HEK293 (cell line): ENCODE measurements at regions not wholly inside any gene's neighbourhood (a gene's known extent, or its start where the extent isn't known, plus 50 kb on each side); places are given as distances from the start of the nearest gene placed in this dataset.

Experiments used
- BCL11B ChIP-seq: fragments of 450-650 bp; formaldehyde crosslinking; IDR thresholded peaks from 2 replicates; pipeline ENCODE4 v1.5.1; 2016; ENCODE audit warnings: low read depth, missing biosample characterization, missing genetic modification characterization
- CTCF ChIP-seq: fragments of 450-650 bp; formaldehyde crosslinking; IDR thresholded peaks from 2 replicates; pipeline ENCODE4 v1.5.1; 2016; ENCODE audit warnings: missing biosample characterization, missing genetic modification characterization
- IKZF3 ChIP-seq: fragments of 450-650 bp; IDR thresholded peaks from 2 replicates; pipeline ENCODE4 v1.5.0; 2018; ENCODE audit warnings: missing biosample characterization, mild to moderate bottlenecking, missing genetic modification characterization, moderate library complexity
- KLF16 ChIP-seq: fragments of 450-650 bp; formaldehyde crosslinking; IDR thresholded peaks from 2 replicates; pipeline ENCODE4 v1.5.1; 2017; ENCODE audit warnings: missing biosample characterization, missing genetic modification characterization
- REPIN1 ChIP-seq: fragments of 450-650 bp; formaldehyde crosslinking; IDR thresholded peaks from 2 replicates; pipeline ENCODE4 v1.5.1; 2017; ENCODE audit warnings: missing biosample characterization, missing genetic modification characterization, low read depth
- YY1 ChIP-seq: fragments of 450-650 bp; formaldehyde crosslinking; IDR thresholded peaks from 2 replicates; pipeline ENCODE4 v1.5.1; 2018; ENCODE audit warnings: missing biosample characterization, missing genetic modification characterization
- ZBTB20 ChIP-seq: fragments of 450-650 bp; formaldehyde crosslinking; IDR thresholded peaks from 2 replicates; pipeline ENCODE4 v1.5.1; 2016; ENCODE audit warnings: missing biosample characterization, missing genetic modification characterization
- ZBTB26 ChIP-seq: fragments of 450-650 bp; formaldehyde crosslinking; optimal IDR thresholded peaks from 2 replicates; pipeline ENCODE3; 2016; ENCODE audit warnings: missing biosample characterization, mild to moderate bottlenecking, missing genetic modification characterization
- ZBTB7A ChIP-seq: fragments of 450-650 bp; formaldehyde crosslinking; IDR thresholded peaks from 2 replicates; pipeline ENCODE4 v1.5.1; 2016; ENCODE audit warnings: low read depth, missing biosample characterization, missing genetic modification characterization
- ZFP41 ChIP-seq: fragments of 450-650 bp; formaldehyde crosslinking; IDR thresholded peaks from 2 replicates; pipeline ENCODE4 v1.5.1; 2016; ENCODE audit warnings: missing biosample characterization, missing genetic modification characterization, borderline replicate concordance
- ZNF16 ChIP-seq: fragments of 450-650 bp; formaldehyde crosslinking; IDR thresholded peaks from 2 replicates; pipeline ENCODE4 v1.5.1; 2016; ENCODE audit warnings: low read depth, missing biosample characterization, missing genetic modification characterization
- ZNF19 ChIP-seq: fragments of 450-650 bp; formaldehyde crosslinking; IDR thresholded peaks from 2 replicates; pipeline ENCODE4; 2016; ENCODE audit warnings: missing biosample characterization, missing genetic modification characterization, low read depth
- ZNF311 ChIP-seq: fragments of 450-650 bp; formaldehyde crosslinking; IDR thresholded peaks from 2 replicates; pipeline ENCODE4 v1.5.1; 2017; ENCODE audit warnings: missing biosample characterization, missing genetic modification characterization, borderline replicate concordance
- ZNF433 ChIP-seq: fragments of 450-650 bp; formaldehyde crosslinking; IDR thresholded peaks from 2 replicates; pipeline ENCODE4 v1.5.1; 2016; ENCODE audit warnings: missing biosample characterization, missing genetic modification characterization, low read depth
- ZNF449 ChIP-seq: fragments of 450-650 bp; formaldehyde crosslinking; IDR thresholded peaks from 2 replicates; pipeline ENCODE4 v1.5.1; 2017; ENCODE audit warnings: missing biosample characterization, mild to moderate bottlenecking, missing genetic modification characterization, moderate library complexity
- ZNF518A ChIP-seq: fragments of 450-650 bp; formaldehyde crosslinking; conservative IDR thresholded peaks from 2 replicates; pipeline ENCODE4 v1.5.1; 2016; ENCODE audit warnings: low read depth, missing biosample characterization, missing genetic modification characterization
- ZNF544 ChIP-seq: fragments of 450-650 bp; formaldehyde crosslinking; IDR thresholded peaks from 2 replicates; pipeline ENCODE4 v1.5.0; 2017; ENCODE audit warnings: missing biosample characterization, missing genetic modification characterization
- ZNF585B ChIP-seq: fragments of 450-650 bp; formaldehyde crosslinking; IDR thresholded peaks from 2 replicates; pipeline ENCODE4 v1.5.1; 2016; ENCODE audit warnings: missing biosample characterization, missing genetic modification characterization
- ZNF629 ChIP-seq: fragments of 450-650 bp; formaldehyde crosslinking; IDR thresholded peaks from 2 replicates; pipeline ENCODE4 v1.5.1; 2017; ENCODE audit warnings: missing biosample characterization, missing genetic modification characterization
- ZNF677 ChIP-seq: fragments of 450-650 bp; IDR thresholded peaks from 2 replicates; pipeline ENCODE4 v1.5.0; 2018; ENCODE audit warnings: missing biosample characterization, mild to moderate bottlenecking, missing genetic modification characterization, moderate library complexity
- ZNF76 ChIP-seq: fragments of 450-650 bp; formaldehyde crosslinking; IDR thresholded peaks from 2 replicates; pipeline ENCODE4; 2016; ENCODE audit warnings: low read depth, missing biosample characterization, missing genetic modification characterization, borderline replicate concordance
- ZNF777 ChIP-seq: fragments of 450-650 bp; formaldehyde crosslinking; IDR thresholded peaks from 2 replicates; pipeline ENCODE4 v1.5.1; 2017; ENCODE audit warnings: missing biosample characterization, missing genetic modification characterization, borderline replicate concordance
- ZNF785 ChIP-seq: fragments of 450-650 bp; formaldehyde crosslinking; IDR thresholded peaks from 2 replicates; pipeline ENCODE4 v1.5.1; 2016; ENCODE audit warnings: missing biosample characterization, missing genetic modification characterization
- ZNF843 ChIP-seq: fragments of 450-650 bp; formaldehyde crosslinking; IDR thresholded peaks from 2 replicates; pipeline ENCODE4 v1.5.1; 2016; ENCODE audit warnings: missing biosample characterization, missing genetic modification characterization
- ZSCAN23 ChIP-seq: fragments of 450-650 bp; formaldehyde crosslinking; IDR thresholded peaks from 2 replicates; pipeline ENCODE4 v1.5.1; 2016; ENCODE audit warnings: missing biosample characterization, missing genetic modification characterization
- TF ChIP-seq, protein P1 (sequence below): fragments of 450-650 bp; formaldehyde crosslinking; IDR thresholded peaks from 2 replicates; pipeline ENCODE4 v1.5.1; 2016; ENCODE audit warnings: missing biosample characterization, missing genetic modification characterization

DNA sequence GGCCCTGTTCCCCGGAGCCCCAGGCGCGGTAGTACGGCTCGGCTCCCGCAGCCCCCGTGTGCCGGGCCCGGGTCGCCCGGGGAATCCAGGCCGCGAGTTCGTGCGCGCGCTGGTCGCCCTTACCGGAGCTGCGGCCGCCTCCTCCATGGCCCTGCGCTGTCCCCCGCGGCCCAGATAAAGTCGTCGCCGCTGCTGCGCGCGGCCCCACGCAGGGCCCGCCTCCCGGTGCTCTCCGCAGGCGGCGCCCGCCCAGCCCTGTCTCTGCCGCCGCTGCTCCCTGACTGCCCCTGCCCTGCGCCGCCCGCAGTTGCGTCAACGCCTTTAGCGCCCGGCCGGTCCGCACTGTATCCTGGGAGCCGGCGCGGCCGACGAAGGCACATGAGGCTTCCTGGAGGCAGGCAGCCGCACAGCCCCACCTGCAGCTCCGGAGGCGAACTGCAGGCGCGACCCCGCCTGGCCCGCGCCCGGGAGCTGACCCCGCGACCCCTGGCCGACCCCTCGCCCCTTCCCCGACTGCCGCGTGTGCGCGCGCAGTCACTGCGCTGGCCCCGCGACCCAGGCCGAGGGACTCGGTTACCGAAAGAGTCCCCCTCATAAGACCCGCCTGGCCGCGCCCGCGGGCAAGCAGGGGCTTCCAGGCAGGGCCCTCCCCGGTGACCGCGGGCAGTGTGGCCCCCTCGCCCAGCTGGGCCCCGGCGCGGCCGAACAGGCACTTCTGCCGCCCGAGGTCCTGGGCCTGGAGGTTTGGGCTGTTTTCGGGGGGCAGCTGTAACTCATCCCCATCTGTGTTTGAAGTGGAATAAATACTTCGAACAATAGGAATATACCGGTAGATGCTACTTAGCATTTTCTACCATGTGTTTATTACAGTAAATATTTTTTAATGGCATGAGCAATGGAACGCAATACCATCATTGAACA, 127.1 kb upstream of the ZNF746 start (continued):
- TF ChIP-seq CTCF (tag by site-specific recombination), result peak; percentile 87
- TF ChIP-seq, protein P1, sequence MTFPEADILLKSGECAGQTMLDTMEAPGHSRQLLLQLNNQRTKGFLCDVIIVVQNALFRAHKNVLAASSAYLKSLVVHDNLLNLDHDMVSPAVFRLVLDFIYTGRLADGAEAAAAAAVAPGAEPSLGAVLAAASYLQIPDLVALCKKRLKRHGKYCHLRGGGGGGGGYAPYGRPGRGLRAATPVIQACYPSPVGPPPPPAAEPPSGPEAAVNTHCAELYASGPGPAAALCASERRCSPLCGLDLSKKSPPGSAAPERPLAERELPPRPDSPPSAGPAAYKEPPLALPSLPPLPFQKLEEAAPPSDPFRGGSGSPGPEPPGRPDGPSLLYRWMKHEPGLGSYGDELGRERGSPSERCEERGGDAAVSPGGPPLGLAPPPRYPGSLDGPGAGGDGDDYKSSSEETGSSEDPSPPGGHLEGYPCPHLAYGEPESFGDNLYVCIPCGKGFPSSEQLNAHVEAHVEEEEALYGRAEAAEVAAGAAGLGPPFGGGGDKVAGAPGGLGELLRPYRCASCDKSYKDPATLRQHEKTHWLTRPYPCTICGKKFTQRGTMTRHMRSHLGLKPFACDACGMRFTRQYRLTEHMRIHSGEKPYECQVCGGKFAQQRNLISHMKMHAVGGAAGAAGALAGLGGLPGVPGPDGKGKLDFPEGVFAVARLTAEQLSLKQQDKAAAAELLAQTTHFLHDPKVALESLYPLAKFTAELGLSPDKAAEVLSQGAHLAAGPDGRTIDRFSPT (tag by site-specific recombination), result peak; percentile 46; the same call in 1 of the 2 replicates
- TF ChIP-seq ZBTB26, result peak; percentile 96
- TF ChIP-seq ZNF629 (tag by site-specific recombination), result peak; percentile 12; the same call in 1 of the 2 replicates
- no peak for TF ChIP-seq ZSCAN23 (tag by site-specific recombination)
- TF ChIP-seq ZNF585B, result no peak
- TF ChIP-seq ZNF433, result no peak
- TF ChIP-seq ZBTB7A (tag by site-specific recombination), result peak; percentile 88; the same call in 1 of the 2 replicates
- peak; percentile 95 for TF ChIP-seq ZNF76
- TF ChIP-seq IKZF3 (tag by site-specific recombination), result peak; percentile 74
- no peak for TF ChIP-seq ZNF518A
- 0 out of 2 replicates have a peak, but pooled peaks have one; percentile 57 for TF ChIP-seq ZNF785
- peak; percentile 92 for TF ChIP-seq ZNF449 (tag by site-specific recombination)
- TF ChIP-seq ZNF544 (tag by site-specific recombination), result no peak
- no peak for TF ChIP-seq ZNF843 (tag by site-specific recombination)
- 0 out of 2 replicates have a peak, but pooled peaks have one; percentile 20 for TF ChIP-seq REPIN1 (tag by site-specific recombination)
- TF ChIP-seq ZNF677 (tag by site-specific recombination), result no peak
- no peak for TF ChIP-seq ZNF19 (tag by site-specific recombination)
- TF ChIP-seq YY1 (tag by site-specific recombination), result 0 out of 2 replicates have a peak, but pooled peaks have one; percentile 25
- peak; percentile 71; the same call in 1 of the 2 replicates for TF ChIP-seq ZBTB20 (tag by site-specific recombination)
- no peak for TF ChIP-seq ZNF16 (tag by site-specific recombination)
- TF ChIP-seq ZFP41, result no peak
- TF ChIP-seq KLF16 (tag by site-specific recombination), result peak; percentile 35; the same call in 1 of the 2 replicates
- peak; percentile 96; the same call in 1 of the 2 replicates for TF ChIP-seq BCL11B
- TF ChIP-seq ZNF777, result no peak
- no peak for TF ChIP-seq ZNF311 (tag by site-specific recombination)
